ENCODE measurements at regions not wholly inside any gene's neighbourhood (a gene's known extent, or its start where the extent isn't known, plus 50 kb on each side); places are given as distances from the start of the nearest gene placed in this dataset.

- 17% methylated on average over 1 of the region's 1 CpG for WGBS
- H3K9me3 ChIP-seq = no peaks in the 10 kb centered on the region
- H3K4me1 ChIP-seq = no peaks in the 10 kb centered on the region
- no peak for DNase-seq (ENCODE audit: extremely low spot score)
- no peak overlapping the region for H3K27ac ChIP-seq (replicated peaks in 1 of 4)
- no peaks in the 10 kb centered on the region for H3K27me3 ChIP-seq
- H3K36me3 ChIP-seq = no peaks in the 10 kb centered on the region
- no peak for TF ChIP-seq POLR2A (IDR thresholded peaks at IDR 0.05; ENCODE audit: low read depth)
- no peak overlapping the region for H3K4me3 ChIP-seq
- intact Hi-C loops (cut with DNase I) = no loop called here
Observed at GRCh38 chr11:42205518-42205917, 746.1 kb upstream of the LRRC4C start.

GRCh38 chr11:42225664-42226063 is 766.2 kb upstream of the LRRC4C start:
- no peaks in the 10 kb centered on the region for H3K9me3 ChIP-seq
- no peaks in the 10 kb centered on the region for H3K36me3 ChIP-seq
- no peaks in the 10 kb centered on the region for H3K4me1 ChIP-seq
- DNase-seq (ENCODE audit: extremely low spot score) = no peak
- H3K4me3 ChIP-seq = no peak overlapping the region
- no peak overlapping the region for H3K27ac ChIP-seq (replicated peaks in 1 of 4)
- no peaks in the 10 kb centered on the region for H3K27me3 ChIP-seq
- intact Hi-C loops (cut with DNase I) = no loop called here
- TF ChIP-seq POLR2A (IDR thresholded peaks at IDR 0.05; ENCODE audit: low read depth) = no peak
- TF ChIP-seq EP300 (IDR thresholded peaks at IDR 0.05) = no peak
- no peak for TF ChIP-seq CTCF (IDR thresholded peaks at IDR 0.05)

- WGBS = 63% methylated on average over 5 of the region's 5 CpGs
- no peak for TF ChIP-seq EP300 (IDR thresholded peaks at IDR 0.05)
Observed at GRCh38 chr11:42232673-42233072, 773.2 kb upstream of the LRRC4C start.

GRCh38 chr11:42234451-42234951 is 775.0 kb upstream of the LRRC4C start:
- 50% methylated on average over 1 of the region's 1 CpG for WGBS
- H3K9me3 ChIP-seq = no peaks in the 10 kb centered on the region
- intact Hi-C loops (cut with DNase I) = no loop called here

More at GRCh38 chr11:42232673-42233072, 773.2 kb upstream of the LRRC4C start:
- Histone ChIP-seq H3K4me1 (no peaks in the 10 kb centered on the region), H3K27me3 (no peaks in the 10 kb centered on the region), H3K4me3 (no peak overlapping the region), H3K27ac (replicated peaks in 1 of 4) (no peak overlapping the region), H3K9me3 (no peaks in the 10 kb centered on the region), H3K36me3 (no peaks in the 10 kb centered on the region)
- no peak for DNase-seq (ENCODE audit: extremely low spot score)
- intact Hi-C loops (cut with DNase I) = no loop called here

GRCh38 chr11:42237701-42238235 is 778.3 kb upstream of the LRRC4C start:
- no peak for DNase-seq (ENCODE audit: extremely low spot score)
- intact Hi-C loops (cut with DNase I) = no loop called here
- peaks cover 0 to 19% (median 13%) of the 10 kb centered on the region in 4 donors for H3K4me1 ChIP-seq
- no peaks in the 10 kb centered on the region for H3K27me3 ChIP-seq
- H3K9me3 ChIP-seq = no peaks in the 10 kb centered on the region
- no peaks in the 10 kb centered on the region for H3K36me3 ChIP-seq
- no peak overlapping the region for H3K27ac ChIP-seq (replicated peaks in 1 of 4)
- TF ChIP-seq POLR2AphosphoS5 (IDR thresholded peaks at IDR 0.05) (no peak), EP300 (IDR thresholded peaks at IDR 0.05) (no peak), POLR2A (IDR thresholded peaks at IDR 0.05; ENCODE audit: low read depth) (no peak), CTCF (IDR thresholded peaks at IDR 0.05) (no peak)
- 74% methylated on average over 4 of the region's 4 CpGs for WGBS
- H3K4me3 ChIP-seq = no peak overlapping the region

More at GRCh38 chr11:42234451-42234951, 775.0 kb upstream of the LRRC4C start:
- no peaks in the 10 kb centered on the region for H3K36me3 ChIP-seq
- H3K4me1 ChIP-seq = peaks cover 0 to 9% (median 6%) of the 10 kb centered on the region in 4 donors
- no peak for DNase-seq (ENCODE audit: extremely low spot score)
- H3K27me3 ChIP-seq = no peaks in the 10 kb centered on the region
- H3K27ac ChIP-seq (replicated peaks in 1 of 4) = no peak overlapping the region
- H3K4me3 ChIP-seq = no peak overlapping the region
- TF ChIP-seq POLR2A (IDR thresholded peaks at IDR 0.05; ENCODE audit: low read depth) (no peak), CTCF (IDR thresholded peaks at IDR 0.05) (no peak), EP300 (IDR thresholded peaks at IDR 0.05) (no peak), POLR2AphosphoS5 (IDR thresholded peaks at IDR 0.05) (no peak)

- H3K9me3 ChIP-seq = no peaks in the 10 kb centered on the region
- peaks cover 0 to 19% (median 13%) of the 10 kb centered on the region in 4 donors for H3K4me1 ChIP-seq
- H3K27me3 ChIP-seq = no peaks in the 10 kb centered on the region
- H3K4me3 ChIP-seq = no peak overlapping the region
- intact Hi-C loops (cut with DNase I) = no loop called here
- 54% methylated on average over 5 of the region's 5 CpGs for WGBS
- no peaks in the 10 kb centered on the region for H3K36me3 ChIP-seq
- no peak for DNase-seq (ENCODE audit: extremely low spot score)
- H3K27ac ChIP-seq (replicated peaks in 1 of 4) = peak overlapping the region in 2 of 4 donors; percentile 17 to 35
- TF ChIP-seq POLR2A (IDR thresholded peaks at IDR 0.05; ENCODE audit: low read depth) (no peak), CTCF (IDR thresholded peaks at IDR 0.05) (no peak), POLR2AphosphoS5 (IDR thresholded peaks at IDR 0.05) (peak in 1 of 2 donors; percentile 52)
Observed at GRCh38 chr11:42239188-42239587, 779.7 kb upstream of the LRRC4C start.

Measured in esophagus muscularis mucosa (tissue), 4 donors.